NCI-H2081 (cell line): ENCODE measurements at regions not wholly inside any gene's neighbourhood (a gene's known extent, or its start where the extent isn't known, plus 50 kb on each side); places are given as distances from the start of the nearest gene placed in this dataset.
"Not testable (repeated sequence)": the region's sequence is repeated elsewhere in the genome, so short reads cannot be mapped to it uniquely, and the experiment has no call there.

ENCODE experiments used
- DNase-seq, 2 experiments: peaks; one replicate each; lab custom pipeline; 2025; lab: John Stamatoyannopoulos, UW

DNA sequence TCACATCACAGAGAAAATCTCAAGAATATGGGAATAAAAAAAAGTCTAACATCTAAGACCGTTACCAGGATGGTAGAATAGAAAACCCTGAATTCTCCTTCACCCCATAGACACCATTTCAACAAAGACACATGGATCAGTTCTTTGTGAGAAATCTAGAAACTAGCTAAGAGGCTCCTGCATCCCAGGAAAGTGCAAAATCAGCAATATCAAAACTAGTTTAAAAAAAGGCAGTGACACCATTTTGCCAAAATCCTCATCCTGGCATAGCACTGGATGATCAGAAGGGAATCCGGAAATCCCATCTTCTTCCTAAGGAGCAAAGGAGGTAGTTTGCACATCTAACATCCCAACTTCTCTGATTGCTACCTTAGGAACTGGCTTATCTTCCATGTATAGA lies 88.9 kb upstream of the MAGEE2 start:
- DNase-seq = no peak

DNA sequence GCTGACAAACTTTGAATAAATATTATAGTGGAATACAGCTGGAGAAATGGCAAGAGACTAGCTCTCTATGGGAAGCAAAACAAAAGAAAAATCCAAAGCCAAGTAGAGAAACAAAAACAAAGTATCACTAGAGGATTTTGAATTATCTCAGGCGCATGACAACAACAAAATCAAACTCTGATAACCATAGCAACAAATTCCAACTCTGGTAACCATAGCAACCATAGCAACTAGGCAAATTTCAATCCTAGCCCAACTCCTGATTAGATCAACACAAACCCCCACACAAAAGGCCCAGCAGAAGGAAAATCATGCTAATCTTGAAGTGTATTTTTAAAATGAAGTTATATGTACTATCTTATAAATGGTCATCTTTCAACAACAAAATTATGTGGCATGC lies 98.4 kb upstream of the MAGEE2 start:
- DNase-seq = no peak

DNA sequence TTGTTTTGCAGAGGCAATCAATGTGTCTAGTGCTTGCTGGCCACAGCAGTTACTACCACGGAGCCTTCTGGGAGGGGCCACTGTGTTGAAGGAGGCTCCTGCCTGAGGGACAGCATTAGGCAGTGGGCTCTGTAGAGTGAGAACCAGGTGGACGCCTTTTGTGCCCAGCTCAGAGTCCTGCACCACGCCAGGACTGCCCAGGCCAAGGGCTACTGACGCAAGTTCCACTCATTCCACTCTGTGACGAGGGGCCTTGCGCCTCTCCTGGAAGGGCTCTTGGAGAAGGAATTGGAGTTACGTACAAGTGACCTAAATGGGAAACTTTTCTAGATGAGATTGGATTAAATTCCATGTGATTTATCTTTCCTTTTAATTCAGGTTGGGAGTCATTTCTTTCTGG lies 102.8 kb upstream of the MAGEE2 start:
- DNase-seq = no peak

DNA sequence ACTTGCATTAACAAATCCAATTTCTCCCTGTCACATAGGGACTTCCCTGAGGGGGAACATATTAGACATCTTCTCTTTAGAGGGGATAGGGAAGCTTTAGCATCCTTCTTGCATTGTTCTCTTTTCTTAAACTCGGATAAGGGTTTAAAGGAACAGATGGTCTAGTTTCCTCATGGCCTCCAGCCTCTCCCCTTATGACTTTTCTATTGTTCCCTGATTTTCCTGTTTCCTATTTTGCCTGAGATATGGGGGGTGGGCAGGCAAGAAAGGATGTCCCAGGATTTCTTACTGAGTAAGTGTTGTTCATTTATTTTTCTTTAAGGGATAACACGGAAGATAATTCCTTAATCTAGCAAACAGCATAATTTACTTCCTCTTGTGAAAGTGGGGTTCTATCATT lies 107.7 kb upstream of the MAGEE2 start:
- no peak for DNase-seq

DNA sequence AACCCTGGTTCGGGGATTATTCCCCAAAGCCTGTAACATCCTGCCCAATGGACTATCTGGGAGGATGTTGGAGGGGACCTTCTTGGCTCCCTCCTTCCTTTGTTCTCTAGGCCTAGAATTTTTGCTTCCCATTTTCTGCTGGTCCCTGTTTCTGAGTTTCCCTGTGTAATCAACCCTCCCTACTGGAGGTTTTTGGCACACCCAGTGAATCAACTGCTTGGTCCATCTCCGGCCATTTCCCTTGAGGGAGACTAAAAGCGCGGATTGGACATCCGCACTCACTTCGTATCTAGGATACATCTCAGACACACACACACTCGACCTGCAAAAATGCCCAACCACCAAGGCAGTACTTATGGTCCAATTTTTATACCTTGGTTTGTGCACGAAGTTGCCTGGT lies 108.2 kb upstream of the MAGEE2 start:
- no peak for DNase-seq

DNA sequence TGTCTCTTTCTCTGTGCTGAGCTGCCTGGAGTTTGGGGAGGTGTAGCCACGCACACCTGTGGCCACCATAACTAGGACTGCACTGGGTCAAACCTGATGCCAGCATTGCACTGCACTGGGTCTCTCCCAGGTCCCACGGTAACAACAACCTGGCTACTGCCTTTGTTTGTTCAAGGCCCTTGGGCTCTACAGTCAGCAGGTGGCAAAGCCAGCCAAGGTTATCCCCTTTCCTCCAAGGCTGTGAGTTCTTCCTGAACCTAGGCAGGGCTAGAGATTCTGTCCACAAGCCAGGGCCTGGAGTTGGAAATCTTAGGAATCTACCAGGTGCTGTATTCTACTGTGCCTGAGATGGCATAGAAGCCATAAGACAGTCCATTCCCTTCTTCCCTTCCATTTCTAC lies 126.7 kb upstream of the MAGEE2 start:
- no peak for DNase-seq

DNA sequence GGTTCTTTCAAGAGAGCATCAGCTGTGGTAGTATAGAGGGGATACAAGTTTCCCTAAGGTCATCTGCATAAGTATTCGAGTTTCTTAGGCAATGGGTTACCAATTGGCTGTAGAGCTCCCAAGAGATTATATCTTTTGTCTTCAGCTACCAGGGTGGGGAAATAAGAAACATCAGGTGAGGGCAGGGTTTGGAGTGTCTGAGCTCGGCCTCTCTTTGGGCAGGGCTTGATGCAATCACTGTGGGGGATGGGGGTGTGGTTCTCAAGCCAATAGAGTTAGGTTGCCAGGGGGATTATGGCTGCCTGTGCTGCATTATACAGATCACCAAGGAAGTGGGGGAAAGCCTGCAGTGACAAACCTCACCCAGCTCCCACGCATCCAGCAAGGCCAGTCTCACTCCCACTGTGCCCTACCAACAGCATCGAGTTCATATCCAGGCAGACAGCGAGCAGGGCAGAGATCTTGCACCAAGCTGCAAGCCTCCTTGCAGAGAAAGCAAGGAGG lies 172.1 kb upstream of the MAGEE2 start:
- DNase-seq = no peak

DNA sequence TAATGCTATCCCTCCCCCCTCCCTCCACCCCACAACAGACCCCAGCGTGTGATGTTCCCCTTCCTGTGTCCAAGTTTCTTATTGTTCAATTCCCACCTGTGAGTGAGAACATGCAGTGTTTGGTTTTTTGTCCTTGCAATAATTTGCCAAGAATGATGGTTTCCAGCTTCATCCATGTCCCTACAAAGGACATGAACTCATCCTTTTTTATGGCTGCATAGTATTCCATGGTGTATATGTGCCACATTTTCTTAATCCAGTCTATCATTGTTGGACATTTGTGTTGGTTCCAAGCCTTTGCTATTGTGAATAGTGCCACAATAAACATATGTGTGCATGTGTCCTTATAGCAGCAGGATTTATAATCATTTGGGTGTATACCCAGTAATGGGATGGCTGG lies 176.3 kb upstream of the MAGEE2 start:
- DNase-seq = not testable (repeated sequence)

DNA sequence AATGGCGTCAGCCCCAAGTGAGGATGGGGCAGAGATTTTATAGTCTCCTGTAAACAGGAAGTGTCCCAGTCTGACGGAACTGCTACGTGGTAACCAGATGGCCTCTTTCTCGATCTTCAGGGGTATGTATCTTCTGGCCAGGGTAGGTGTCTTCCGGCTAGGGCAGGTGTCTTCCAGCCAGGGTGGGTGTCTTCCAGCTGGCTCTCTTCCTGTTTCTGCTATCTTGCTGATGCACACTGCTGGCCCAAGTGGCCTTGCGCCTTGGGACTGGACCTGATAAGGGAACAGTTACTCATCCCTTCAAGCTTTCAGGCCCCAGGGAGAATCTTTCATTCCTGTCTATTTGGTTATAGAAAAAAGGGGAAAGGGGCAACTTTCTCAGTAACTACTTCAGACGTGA lies 178.7 kb upstream of the MAGEE2 start:
- DNase-seq = no peak

DNA sequence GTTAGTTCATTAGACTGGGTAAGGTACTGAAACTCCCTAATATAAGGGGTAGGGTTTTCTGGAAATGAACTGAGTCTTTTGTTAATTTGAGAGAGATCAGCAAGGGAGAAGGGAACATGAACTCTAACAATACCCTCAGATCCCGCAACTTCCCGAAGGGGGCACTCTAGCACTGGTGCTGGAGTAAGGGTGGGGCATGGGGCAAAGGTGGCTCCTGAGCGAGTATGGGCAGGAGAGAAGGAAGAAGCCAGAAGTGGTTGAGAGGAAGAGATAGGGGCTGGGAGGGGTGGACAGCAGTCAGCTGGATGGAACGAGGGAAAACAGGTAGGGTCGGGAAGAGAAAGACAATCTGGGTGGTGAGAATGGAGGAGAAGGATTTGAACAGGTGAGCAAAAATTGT lies 183.2 kb upstream of the MAGEE2 start:
- no peak for DNase-seq

DNA sequence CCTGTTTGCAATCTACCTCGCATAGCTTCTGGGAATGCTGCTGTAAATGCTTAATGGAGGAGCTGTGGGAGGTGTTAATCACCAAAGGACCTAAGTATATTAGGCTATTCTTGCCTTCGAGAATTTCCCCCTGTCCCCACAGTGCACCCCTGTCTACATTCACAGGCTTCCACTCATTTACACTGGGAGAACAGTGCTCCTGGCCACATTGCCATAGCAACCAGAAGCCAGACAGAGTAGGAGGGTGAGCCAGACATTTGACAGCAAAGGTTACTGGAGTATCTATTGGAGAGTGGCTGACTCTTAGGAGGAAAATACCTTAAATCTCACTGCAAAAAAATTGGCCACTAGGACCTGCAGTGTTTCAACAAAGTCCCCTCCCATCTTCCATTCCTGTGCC lies 185.9 kb upstream of the PBDC1 start:
- DNase-seq = no peak

DNA sequence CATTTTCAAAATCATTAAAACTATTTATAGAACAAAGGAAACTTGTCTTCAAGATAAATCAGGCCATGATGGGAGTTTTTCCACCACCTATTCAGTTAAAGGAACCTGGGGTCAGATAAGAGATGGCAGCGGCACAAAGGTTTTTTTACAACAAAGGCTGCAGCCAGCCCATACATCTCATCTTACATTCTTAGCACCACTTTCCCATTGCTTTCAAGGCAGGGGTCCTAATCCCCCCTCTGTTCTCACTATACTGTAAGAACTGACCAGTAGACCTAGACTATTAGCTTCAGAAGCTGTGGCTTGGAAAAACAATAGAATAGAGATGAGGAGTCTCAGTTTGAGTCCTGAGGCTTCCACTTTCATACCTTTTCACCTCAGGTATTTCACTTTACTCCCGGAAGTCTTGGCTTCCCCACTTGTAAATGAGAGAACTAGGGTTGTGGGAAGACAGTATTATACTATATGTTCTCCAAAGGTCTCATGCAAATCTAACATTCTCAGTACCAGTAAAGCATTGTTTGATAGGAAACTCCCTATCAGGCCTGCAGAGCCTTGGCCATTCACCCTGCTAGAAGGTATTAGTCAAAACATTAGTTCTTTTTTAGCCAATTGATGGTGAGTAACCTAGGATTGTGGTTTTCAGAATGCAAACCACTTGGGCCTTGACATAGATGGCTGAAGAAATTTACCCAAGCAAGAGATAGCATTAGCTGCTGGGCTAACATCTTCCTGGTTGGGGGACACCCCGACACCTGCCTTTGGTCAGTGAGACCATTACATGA lies 182.9 kb upstream of the PBDC1 start:
- DNase-seq = no peak

DNA sequence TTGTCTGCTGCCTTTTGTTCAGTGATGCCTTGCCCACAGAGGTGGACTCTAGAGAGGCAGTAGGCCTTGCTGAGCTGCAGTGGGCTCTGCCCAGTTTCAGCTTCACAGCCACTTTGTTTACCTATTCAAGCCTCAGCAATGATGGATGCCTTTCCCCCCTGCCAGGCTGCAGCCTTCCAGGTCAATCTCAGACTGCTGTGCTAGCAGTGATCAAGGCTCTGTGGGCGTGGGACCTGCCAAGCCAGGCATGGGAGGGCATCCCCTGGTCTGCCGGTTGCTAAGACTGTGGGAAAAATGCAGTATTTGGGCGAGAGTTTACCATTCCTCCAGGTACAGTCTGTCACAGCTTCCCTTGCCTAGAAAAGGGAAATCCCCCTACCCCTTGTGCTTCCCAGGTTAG lies 175.2 kb upstream of the PBDC1 start:
- no peak for DNase-seq

DNA sequence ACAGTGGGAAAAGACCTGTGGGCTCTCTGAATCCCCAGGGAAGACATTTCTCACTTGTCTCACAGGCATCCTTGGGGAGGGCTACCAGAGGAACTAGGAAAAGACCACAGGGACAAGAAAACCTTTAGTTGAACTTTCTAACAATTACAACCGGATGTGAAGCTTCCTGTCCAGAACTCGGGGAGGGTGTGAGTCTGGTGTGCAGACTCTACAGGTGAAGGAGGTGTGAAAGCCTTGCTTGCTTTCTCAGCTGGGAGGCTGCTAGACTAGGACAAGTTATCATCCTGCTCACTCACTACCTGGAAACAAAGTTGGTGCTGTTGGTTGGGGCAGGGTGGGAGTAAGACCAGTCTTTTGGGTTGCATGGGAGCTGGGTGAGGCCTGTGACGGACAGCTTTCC lies 158.5 kb upstream of the PBDC1 start:
- no peak for DNase-seq

DNA sequence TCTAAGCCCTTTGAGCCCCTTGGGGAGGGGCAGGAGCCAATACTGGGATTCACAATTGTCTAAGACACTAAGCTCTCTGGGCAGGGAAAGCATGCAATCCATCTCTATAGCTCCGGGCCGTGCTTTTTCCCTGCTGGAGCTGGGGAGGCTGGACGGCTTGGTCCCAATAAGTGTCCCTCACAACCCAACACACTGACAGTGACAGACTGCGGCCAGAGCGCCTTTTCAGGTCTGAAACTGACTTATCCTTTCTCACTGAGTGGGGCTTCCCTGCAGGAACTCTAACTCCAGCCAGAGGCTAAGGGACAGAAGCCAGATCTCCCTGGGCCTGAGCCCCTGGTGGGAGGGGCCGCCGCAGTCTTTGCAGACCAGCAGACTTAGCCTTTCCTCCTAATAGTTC lies 146.6 kb upstream of the PBDC1 start:
- no peak for DNase-seq

DNA sequence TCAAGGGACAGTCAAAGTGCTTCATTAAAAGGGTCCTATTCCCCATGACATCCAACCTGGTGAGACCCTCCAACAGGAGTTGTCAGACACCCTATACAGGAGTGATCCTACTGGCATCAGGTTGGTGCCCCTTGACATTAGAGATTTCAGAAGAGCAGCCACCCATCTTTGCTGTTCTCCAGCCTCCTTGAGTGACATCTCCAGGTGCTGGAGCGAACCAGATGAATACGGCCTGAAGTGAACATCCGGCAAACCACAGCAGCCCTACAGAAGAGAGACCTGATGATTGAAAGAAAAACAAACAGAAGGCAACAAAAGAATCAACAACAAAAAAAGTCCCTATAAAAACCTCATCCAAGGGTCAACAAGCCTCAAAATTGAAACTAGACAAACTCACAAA lies 146.1 kb upstream of the PBDC1 start:
- DNase-seq = no peak

DNA sequence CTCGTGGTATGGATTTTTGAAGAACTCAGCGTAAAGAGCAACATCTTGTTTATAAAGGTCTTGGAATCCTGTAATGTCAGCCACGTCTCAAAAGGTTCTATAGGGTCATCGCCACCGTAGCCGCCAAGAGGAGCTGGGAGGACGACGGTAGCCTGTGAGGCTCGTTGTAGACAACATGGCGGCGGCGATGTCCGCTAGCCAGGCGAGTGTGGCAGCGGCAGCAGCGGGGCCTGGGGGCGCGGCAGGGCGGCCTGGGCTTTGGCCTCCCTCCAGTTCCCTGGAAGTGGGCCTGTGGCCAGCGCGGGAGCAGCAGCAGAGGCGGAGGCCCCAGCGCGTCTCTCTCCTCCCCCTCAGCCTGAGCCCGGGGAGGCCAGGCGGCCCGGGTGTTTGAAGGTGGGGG lies 143.5 kb upstream of the PBDC1 start:
- peak; percentile 2 to 8 for DNase-seq

DNA sequence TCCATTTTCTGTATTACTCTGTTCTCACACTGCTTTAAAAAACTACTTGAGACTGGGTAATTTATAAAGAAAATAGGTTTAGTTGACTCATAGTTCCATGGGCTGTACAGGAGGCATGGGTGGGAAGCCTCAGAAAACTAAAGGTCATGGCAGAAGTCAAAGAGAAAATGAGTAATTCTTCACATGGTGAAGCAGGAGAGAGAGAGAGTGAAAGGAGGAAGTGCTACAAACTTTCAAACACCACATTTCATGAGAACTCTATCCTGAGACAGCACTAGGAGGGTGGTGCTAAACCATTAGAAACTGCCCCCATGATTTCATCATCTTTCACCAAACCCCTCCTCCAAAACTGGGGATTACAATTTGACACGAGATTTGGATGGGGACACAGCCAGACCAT lies 108.0 kb upstream of the PBDC1 start:
- DNase-seq = no peak

DNA sequence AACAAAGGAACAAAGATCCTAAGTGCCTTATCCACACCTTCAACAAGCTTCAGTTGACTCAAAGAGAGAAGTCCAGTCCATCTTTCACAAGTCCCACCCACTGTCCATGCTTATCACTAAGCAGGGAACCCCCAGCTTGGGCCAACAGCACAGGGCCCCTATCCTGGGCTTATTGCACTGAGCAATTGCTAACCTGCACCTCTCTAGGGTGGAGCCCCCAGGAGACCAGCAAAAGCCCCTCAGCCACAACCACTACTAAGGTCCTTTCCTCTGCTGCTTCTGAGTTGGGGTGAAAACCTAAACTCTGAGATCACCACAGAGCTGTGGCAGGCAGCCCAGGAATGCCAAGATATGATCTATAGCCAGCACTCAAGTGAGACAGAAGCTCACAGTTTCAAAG lies 96.7 kb upstream of the PBDC1 start:
- no peak for DNase-seq

DNA sequence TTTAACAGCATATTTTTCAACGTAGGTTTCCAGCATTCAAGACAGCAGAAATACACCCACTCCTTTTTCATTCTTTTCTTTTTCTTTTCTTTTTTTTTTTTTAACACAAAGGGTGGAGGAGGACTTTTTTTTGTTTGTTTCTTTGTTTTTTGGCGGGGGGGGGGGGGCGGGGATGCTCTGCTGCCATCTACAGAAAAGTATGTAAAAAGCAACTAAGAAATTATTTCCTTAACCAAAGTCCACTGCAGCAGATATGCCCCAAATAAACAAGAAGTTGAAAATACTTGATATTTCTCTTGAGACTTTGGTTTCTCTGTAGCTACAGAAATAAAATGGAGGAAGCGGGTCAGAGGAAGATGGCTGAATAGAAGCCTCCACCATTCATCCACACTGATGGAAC lies 63.2 kb upstream of the PBDC1 start:
- no peak for DNase-seq
